Hippocampal formation (tissue), 2 donors: ENCODE measurements at regions not wholly inside any gene's neighbourhood (a gene's known extent, or its start where the extent isn't known, plus 50 kb on each side); places are given as distances from the start of the nearest gene placed in this dataset.
"Not testable (repeated sequence)": the region's sequence is repeated elsewhere in the genome, so short reads cannot be mapped to it uniquely, and the experiment has no call there.

Source experiments
- DNase-seq, 2 donors: peaks; one replicate each; lab custom pipeline; 2025; lab: John Stamatoyannopoulos, UW

DNA sequence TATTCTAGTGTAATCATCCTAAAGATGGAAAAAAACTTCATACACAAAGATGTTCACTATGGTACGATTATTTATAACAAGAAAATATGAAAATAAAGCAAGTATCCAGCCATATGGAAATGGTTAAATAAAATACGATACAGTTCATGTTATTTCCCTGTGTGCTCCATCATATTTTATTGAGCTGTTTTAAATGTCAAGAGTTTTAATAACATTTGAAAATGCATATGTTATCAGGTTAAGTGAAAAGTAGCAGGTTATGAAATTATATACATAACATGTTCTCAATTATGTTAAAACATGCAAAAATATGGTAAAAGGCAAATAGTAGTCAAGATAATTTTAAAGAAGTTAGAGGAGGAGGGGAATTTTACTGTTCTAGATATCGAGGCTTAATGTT is 192.0 kb downstream of the HNRNPD start:
- DNase-seq = no peak

DNA sequence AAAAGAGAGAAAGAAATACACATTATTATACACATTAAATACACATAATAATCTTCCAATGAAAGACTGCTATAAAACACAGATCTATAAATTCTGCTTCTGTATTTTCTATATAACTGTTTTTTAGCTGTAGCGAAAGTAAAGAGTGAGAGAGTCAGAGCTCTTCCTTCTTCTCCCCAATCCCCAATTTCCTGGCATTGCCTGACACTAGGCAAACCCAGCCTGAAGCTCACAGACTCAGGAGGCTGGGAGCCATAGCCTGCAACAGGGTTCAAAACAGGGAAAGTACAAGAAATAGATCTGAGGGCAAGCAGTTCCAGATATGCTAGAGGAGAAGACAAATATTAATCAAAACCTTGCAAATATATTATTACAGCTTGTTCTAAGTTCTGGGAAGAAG is 201.6 kb downstream of the HNRNPD start:
- no peak for DNase-seq

DNA sequence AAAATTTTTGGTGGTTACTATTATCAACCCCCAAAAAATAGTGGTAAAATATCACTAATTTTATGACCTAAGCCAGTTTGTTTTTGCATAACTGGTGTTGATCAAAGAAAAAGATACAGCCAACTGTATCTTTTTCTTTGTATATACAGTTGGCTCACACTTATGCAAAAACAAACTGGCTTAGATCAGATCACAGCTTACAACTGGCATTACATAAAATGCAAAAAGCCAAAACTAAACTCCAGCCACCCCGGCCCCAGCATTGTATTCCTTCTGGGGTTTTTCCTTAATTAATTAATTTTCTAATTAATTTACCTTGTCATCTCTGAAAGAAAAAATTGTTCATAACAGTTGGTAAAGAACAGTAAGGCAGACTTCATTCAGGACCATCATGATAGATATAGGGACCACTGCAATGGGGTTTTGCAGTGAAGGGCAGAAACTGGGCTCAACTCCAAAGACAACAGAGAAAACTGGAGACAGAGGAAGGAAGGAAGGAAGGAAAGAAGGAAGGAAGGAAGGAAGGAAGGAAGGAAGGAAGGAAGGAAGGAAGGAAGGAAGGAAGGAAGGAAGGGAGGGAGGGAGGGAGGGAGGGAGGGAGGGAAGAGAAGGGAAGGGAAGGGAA is 202.1 kb downstream of the HNRNPD start:
- no peak for DNase-seq

DNA sequence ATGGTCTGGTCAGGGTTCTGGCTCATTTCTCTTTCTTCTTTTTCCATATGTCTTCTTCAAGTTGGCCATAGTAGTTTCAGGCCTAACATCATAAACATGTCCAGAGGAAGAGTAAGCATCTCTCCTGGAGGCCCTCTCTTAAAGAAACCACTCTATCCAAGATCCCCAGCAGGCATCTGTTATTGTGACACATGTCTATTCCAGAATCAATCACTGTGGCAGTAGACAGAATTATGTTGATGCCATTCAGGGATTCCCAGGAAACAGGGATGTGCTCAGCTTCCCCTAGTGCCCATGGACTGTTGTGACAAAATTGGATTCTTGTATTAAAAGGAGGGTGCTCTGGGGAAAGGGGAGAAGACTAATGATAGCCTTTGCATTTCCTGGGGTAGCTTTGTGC is 224.0 kb downstream of the HNRNPD start:
- DNase-seq = no peak

DNA sequence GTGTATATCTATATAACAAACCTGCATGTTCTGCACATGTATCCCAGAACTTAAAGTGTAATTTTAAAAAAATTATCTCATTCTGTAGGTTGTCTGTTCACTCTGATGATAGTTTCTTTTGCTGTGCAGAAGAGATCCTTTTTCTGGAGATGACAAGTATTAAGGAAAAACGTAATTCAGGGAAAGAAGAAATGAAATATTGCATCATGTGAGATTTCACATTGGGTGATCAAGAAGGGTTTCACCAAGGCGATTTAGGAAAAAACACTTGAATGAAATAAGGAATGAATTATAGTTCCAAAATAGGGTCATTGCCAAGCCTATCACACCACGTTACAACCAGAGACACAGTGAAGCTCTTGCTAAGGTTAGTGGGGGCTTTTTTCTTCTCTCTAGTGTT is 227.9 kb downstream of the HNRNPD start:
- DNase-seq = no peak

DNA sequence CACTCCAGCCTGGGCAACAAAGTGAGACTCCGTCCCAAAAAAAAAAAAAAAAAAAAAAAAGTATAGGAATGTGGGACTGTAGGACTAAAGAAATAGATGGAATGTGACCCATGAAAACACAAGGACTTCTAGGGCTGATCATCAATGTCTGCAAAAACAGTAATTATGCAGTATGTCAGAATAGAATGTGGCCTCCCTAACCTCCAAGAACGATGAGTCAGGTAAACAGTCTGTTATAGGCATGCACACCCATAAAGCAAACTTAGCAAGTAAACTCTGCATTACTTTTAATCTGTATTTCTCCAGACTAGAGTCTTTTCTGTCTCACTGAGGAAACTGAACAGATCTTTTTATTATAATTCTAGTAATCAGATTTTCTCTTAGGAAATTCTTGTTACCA is 233.4 kb downstream of the HNRNPD start:
- no peak for DNase-seq

DNA sequence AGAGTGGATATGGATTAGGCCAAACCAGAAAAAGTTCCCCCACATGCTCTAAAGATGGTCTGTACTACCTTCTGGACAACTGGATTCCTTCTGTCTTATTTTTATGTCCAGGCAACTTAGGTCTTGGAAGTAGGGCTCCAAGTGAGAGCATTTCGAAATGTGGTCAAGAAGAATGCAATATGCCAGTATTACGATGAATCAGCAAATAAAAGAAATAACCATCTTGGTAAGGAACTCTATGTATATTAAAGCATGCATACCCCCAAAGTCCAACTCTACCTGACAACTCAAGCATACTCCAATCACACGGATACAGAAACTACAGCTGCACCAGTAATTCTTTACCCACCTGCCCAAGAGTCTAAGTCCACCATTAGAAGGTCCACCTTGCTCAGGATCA is 234.5 kb downstream of the HNRNPD start:
- DNase-seq = no peak

DNA sequence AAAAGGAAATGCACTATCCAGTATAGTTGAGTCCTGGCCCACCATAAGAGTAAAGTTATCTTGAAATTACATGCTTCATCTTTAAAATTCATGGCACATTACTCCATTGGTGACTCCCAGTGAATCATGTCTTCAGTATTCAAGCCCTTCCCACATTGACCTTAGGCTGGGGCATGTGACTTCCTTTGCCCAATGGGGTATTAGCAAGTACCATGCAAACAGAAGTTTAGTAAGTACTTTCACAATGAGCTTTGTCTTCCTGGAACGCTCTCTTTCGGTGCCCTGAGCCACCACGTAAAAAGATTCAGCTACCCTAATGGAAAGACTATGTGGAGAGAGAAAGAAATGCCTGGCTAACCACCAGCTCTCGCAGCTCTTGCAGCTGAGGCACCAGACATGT is 235.4 kb downstream of the HNRNPD start:
- DNase-seq = no peak

DNA sequence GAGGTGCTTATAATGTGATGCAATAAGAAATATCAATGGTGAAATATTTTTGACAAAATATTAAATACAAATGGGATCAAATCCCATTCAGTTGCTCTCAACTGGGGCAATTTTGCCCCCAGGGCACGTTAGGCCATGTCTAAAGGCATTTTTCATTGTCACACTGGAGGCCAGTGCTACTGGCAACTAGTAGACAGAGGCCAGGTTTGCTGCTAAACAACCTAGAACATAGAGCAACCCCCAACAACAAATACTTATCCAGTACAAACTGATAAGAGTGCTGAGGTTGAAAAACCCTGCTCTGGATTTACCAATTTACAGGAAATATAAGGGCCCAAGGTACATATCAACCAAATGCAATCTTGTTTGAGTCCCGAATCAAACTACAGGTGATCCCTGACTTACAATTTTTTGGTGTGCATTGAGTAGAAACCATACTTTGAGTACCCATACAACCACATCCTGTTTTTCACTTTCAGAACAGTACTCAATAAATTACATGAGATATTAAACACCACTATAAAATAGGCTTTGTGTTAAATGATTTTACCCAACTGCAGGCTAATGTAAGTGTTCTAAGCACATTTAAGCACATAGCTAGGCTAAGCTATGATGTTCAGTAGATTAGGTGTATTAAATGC is 237.5 kb downstream of the HNRNPD start:
- no peak for DNase-seq

DNA sequence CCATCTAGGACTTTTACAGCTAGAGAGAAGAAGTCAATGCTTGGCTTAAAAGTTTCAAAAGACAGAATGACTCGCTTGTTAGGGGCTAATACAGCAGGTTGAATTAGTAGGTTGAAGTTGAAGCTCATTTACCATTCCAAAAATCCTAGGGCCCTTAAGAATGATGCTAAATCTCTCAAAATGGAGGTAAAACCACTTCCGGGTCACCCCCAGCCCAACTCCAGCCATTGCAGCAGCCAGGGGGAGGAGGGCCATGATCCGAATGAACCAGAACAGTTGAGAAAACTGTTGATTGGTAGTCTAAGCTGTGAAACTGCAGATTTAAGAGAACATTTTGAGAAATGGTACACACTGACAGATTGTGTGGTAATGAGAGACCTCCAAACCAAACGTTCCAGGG is 245.4 kb downstream of the HNRNPD start:
- no peak for DNase-seq

DNA sequence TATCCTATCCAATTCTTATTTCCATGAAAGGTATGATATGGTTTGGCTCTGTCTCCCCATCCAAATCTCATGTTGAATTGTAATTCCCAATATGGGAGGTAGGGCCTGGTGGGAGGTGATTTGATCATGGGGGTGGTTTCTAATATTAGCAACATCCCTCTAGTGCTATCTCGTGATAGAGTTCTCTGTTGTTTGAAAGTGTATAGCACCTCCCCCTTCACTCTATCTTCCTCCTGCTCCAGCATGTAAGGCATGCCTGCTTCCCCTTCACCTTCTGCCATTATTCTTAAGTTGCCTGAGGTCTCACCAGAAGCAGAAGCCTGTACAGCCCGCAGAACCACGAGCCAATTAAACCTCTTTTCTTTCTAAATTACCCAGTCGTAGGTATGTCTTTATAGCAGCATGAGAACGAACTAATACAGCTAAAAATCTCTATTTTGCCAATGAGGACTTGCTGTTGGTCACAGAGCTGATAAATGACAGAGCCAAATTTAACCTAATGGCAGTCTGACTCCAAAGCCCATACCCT is 247.2 kb downstream of the HNRNPD start:
- no peak for DNase-seq

DNA sequence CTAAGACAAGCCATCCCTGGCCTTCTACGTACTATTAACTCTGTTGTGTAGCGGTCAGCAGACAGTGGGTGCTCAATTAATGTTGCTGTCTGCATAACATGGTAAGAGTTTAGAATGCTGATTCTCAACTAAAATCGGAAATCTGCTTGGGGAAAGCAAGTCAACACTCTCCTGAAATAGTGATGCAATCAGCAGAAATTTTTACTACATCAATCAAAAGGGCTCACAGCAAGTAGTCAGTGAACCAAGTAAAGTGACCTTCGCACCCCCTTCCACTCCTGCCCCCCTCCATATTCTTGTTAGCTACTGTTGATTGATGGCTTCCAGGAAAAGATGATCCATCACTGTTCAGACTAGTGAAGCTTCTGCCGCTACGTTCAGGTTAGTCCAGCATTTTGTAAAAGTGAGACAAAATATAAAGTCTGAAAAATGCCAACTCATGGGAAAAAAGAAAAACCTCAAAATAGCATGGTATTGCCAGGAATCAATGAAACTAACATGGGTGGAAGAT is 247.9 kb downstream of the HNRNPD start:
- DNase-seq = no peak

DNA sequence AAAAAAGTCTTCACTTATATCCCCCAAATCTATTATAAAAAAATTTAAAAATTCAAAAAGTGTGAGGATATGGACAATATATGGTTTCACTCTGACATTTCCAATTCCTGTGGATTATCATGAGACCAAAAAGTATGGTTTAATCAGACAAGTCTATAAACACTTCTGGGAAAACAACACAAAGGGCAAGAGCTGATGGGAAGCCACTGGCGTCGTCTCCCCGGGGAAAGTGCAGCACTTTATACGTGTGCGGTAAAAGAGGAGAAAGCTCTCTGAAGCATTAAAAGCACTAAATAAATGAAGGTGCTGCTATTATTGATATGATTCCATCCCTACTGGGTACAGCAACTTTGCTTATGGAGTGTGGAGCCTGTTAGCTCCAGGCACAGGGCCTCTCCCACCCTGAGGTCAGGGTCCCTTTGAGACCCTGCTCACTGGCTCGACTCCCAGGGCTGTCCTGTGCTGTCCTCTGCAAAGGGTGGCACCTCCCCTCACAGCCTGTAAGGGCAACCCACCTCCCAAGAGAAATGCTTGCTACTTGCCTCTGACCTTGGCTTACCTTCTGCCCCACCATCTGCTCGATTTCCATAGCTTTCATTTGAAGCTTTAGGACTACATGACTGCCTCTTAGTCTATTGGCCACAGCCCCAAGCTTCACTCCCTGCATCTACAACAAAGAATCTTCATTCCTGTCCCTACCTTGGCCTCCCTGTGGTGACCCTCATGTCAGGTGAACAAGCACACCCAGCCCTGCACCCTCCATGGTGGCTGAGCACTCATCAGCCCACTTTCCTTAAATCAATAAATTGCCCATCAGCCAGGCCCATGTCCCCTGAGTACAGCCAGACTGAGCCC is 248.6 kb downstream of the HNRNPD start:
- no peak for DNase-seq

DNA sequence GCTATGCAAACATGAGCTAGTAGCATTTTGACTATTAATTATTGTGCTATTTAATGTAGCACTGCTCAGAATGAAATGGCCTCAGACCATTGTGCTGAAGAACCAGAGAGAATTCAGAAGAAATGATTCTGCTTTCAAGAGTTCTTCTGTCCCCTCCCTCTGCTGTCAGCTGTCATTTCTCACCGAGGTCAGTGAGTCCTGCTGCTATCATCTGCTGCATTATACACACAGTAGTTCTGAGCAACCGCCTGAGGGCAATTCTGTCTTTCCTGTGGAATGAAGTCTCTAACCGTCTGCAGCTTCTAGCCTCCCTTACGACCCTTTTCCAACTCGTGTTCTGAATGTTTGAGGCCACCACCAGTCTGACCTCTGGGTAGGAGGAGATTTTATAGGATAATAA is 249.4 kb downstream of the HNRNPD start:
- DNase-seq = no peak

DNA sequence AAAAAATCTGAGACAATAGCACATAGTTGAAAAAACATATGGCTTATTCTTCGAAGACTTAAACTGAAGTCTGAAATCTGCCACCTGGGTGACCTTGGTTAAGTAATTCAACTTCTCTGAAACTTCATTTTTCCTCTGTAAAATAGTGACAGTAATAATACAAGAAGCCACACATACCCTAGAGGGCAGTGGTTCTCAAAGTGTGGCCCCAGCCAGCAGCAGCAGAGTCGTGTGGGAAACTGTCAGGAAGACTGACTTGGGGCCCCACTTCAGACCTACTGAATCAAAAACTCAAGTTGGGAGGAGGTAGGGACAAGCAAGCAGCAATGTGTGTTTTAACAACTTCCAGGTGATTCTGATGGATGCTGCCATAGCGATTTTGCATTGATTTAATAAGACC is 249.9 kb downstream of the HNRNPD start:
- DNase-seq = no peak

DNA sequence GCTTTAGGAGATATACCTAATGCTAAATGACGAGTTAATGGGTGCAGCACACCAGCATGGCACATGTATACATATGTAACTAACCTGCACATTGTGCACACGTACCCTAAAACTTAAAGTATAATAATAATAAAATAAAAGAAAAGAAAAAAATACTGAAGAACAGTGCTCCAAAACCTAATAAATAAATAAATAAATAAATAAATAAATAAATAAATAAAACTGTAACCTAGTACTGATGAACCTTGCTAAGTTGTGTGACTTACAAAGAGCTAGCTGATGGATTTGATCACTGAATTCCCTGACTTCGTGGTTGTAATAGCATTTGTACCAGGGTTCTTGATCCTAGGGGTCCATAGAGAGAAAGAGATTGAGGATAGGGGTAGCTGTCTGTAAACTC is 258.6 kb downstream of the HNRNPD start:
- DNase-seq = not testable (repeated sequence)

DNA sequence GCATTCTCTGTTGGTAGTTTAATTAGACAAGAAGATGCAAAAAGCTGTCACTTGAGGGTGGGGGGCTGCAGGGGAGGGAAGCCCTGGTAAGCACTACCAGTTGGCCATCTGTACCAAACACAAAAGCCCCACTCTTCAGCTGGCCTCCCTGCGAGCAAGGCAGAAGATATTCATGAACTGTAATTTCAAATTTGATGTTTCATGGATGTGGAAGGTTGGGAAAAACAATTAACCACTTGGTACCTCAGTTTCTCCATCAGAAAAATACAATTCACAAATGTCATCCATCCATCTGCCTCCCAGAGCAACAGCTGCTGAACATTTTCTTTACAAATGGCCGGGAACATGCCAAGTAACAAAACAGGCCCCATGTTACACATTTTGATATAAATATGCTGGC is 265.3 kb downstream of the HNRNPD start:
- no peak for DNase-seq

DNA sequence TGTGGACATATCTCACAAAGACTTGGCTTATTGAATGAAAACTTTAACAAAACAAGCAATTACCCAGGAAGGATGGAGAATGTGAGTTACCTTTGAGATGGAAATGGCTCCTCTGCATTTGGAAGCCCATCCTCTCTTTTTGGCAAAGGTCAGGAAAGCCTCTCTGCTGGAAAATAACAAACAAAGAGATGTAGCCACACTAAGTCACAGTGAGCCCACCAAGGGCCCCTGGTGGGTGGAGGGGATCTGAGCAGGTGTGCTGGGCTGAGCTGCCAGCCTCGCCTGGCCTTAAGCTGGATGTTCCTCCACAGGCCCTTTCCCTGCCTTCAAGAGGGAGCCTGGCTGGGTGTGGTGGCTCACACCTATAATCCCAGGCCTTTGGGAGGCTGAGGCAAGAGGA is 269.2 kb downstream of the HNRNPD start:
- no peak for DNase-seq

DNA sequence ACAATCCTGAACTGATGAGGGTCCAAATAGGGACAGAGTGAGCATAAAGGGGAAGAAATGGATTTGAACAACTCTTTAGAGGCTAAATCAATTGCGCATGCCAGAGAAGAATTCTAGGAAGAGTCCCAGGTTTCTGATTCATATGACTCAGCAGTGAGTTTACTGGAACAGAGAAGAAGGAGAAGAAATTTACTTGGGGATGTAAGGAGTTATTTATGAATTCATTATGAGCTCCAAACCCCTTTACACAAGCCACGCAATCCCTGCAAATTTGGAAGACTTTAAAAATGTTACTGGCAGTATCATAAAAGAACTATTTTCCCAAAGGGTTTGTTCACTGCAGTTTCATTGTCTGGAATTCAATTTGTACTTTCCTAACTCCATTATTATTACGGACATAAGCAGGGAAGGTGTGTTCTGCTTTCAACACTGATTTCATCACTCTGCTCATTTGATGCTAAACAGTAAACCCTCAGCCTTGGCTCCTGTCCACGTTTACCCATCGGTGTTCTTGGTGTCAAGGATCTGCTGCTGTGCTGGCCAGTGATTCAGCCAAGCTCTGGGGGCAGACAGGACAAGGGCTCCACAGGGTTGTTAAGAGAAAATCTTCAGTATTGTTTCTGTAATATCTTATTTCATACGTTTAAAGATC is 273.7 kb downstream of the HNRNPD start:
- DNase-seq = no peak

DNA sequence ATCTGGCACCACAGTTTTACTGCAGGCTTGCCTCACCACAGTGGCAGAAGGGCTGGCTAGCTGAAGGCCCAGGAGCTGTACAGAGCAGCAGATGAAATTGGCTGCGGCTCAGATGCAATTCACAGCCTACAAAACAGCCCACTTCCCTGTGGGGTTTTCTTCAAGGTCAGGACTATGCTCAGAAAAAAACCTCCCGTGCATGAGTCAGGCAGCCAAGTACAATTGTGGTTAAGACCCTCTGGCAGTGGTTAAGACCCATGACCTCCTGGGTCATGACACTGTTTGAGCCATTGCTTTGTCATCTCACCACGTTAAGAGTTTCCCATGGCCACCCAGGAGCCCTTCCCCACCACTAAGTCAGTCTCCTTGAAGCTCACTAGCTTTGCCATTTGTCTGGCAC is 276.3 kb downstream of the HNRNPD start:
- DNase-seq = no peak

DNA sequence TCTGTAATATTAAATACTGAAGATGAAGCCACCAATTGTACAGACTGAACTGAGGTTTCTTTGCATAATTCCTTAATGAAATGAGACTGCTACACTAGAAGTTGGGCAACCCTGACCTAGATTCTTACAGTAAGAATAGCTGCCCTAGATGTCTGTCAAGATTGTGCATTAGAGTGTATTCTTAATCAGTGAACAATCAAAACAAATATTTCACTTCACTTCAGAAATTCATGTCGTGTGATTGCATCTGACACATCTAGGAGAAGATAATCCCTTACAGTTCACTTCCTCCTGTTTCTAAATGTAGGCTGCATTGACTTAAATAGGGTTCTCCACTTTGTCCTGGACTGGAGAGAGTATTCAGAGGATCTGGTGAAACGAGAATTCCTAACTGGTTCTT is 283.1 kb downstream of the HNRNPD start:
- DNase-seq = no peak

DNA sequence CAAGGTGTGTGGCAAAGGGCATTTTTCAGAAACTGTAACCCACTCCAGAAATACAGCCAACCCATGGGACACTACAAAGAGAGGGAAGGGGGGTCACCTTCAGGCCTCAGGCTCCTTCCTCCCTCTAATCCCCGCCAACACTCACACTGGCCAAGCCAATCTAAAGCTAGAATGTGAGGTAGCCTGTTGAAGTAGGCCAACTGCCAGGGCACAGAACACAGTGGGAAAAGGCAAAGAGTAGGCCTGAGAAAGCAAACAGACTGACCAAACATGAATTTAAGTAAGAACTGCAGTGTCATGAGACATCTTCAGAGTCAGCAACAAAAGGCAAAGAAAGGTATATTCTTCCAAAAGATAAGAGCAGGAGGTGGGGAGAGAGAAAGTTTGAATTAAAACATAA is 289.0 kb downstream of the HNRNPD start:
- DNase-seq = no peak
